ENCODE measurements at regions not wholly inside any gene's neighbourhood (a gene's known extent, or its start where the extent isn't known, plus 50 kb on each side); places are given as distances from the start of the nearest gene placed in this dataset.

DNA sequence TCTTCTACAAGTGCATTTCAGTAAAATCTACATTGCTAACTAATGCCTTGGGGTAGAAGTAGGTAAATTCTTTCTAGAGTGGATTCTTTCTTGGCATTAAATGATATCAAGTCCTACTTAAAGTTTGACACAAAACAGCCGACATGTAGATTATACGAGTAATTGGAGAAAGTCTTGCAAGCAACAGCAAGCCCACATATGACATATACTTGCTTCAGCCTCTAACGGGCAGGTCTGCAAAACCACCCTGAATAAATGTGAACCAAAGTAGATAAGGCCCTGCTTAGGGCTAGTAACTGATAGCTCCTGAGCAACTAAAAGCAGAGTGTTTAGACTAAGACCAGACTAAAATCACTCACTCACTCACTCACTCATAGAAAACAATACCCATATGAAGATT, 203.2 kb downstream of the LTN1 start:
- no peak for DNase-seq

DNA sequence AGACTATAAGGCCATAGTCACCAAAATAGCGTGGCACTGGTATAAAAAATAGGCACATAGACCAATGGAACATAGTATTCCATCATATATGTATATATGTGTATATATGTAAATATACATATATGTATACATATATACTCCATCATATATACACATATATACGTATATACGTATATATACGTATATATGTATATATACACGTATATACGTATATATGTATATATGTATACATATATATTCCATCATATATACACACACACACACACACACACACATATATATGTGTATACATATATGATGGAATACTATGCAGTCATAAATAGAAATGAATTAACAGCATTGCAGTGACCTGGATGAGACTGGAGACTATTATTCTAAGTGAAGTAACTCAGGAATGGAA, 204.6 kb downstream of the LTN1 start:
- DNase-seq = no peak

DNA sequence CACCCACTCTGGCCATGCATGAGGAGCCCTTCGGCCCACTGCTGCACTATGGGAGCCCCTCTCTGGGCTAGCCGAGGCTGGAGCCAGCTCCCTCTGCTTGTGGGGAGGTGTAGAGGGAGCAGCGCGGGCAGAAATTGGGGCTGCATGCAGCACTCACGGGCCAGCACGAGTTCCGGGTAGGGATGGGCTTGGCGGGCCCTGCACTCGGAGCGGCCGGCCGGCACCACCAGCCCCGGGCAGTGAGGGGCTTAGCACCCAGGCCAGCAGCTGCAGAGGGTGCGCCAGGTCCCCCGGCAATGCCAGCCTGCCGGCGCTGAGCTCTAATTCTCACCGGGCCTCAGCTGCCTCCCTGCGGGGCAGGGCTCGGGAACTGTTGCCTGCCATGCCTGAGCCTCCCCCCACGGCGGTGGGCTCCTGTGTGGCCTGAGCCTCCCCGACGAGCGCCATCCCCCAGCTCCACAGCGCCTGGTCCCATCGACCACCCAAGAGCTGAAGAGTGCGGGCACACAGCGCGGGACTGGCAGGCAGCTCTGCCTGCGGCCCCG, 209.0 kb downstream of the LTN1 start:
- DNase-seq = no peak

DNA sequence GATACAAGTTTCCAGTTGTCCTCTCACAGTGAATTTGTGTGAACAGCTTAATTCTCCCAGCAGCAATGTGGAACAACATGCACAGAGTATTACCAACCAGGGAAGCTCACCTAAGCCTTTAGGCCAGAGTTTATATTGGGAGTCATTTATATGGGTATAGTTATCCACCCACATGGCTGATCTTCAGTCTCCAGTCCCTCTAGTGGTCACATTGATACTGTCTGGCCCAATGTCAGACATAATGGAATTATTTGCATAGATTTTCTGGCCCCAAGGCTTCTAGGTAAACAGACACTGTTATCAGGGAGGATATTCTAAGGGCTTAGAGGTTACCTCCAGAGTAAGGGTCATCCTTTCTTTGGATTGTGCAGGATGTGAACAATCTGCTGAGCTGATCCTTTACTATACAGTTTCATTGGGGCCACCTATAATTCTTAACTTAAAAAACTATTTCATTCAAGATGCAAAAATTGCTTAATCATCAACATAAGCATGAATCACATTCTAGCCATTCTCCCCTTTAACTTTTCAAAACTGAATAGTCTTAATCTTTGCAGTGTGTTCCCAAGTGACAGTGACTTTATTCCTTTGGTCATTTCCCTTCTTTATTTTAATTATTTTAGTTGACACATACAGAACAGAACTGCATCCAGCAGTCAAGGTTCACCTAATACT, 210.9 kb downstream of the LTN1 start:
- DNase-seq = no peak

DNA sequence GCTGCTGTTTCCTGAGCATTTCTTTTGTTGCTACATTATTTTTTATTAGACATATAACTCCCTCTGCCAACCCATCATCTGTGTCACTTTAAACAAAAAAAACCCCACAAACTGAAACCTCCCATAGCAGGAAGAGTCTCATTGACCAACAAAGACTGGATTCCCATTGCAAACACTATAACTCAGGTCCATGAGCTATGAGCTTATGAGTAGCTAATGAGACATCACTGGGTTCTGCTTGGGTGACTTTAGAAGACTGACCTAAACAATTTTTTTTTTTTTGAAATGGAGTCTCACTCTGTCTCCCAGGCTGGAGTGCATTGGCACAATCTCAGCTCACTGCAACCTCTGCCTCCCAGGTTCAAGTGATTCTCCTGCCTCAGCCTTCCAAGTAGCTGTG, 212.8 kb downstream of the LTN1 start:
- DNase-seq = no peak

DNA sequence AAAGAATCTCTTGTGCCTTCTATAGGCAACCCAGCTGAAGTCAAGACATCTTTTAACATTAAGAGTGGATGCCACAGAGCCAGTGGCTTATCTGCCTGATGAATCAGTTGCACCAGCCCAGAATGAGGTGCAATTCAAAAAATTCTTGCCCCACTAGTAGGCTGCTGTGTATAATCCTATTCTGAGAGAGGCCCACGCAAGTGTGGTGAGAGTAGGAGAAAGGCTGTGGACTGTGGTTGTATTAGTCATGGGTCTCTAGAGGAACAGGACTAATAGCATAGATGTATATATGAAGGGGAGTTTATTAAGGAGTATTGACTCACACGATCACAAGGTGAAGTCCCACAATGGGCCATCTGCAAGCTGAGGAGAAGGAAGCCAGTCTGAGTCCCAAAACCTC, 216.4 kb downstream of the LTN1 start:
- peak in 1 of 3 donors; percentile 67 for DNase-seq

DNA sequence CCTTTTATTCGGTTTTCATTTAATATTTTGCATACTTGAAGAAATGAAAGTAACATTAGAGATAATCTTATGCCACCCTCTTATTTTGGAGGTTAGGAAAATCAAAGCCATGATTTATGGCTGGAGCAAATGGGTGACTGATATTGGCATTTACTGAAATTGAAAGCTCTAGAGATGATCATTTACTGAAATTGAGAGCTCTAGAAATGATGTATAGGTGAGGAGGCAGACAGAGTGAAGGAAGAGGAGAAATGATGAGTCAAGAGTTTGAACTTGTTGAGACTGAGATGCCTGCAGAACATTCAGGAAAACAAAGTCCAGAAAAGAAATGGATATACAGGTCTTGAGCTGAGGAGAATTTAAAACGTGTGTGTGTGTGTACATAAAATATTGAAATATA, 217.6 kb downstream of the LTN1 start:
- no peak for DNase-seq

DNA sequence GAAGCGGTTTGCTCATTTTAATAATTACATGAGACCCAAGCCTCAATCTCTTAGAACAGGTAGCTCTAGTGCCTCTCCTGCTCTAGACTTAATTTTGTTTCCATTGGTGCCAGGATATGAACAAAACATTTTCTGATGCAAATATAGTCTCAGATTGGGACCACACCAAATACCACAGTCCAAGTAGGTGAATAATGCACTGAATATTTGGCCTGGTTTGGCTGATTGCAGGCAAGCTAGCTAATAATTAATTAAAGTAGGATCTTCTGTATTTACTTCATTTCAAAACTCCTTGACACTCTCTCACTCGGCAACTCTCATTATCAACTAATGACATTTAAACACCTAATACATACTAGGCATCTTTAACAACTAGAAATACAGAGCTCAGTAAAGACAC, 219.6 kb downstream of the LTN1 start:
- no peak for DNase-seq

DNA sequence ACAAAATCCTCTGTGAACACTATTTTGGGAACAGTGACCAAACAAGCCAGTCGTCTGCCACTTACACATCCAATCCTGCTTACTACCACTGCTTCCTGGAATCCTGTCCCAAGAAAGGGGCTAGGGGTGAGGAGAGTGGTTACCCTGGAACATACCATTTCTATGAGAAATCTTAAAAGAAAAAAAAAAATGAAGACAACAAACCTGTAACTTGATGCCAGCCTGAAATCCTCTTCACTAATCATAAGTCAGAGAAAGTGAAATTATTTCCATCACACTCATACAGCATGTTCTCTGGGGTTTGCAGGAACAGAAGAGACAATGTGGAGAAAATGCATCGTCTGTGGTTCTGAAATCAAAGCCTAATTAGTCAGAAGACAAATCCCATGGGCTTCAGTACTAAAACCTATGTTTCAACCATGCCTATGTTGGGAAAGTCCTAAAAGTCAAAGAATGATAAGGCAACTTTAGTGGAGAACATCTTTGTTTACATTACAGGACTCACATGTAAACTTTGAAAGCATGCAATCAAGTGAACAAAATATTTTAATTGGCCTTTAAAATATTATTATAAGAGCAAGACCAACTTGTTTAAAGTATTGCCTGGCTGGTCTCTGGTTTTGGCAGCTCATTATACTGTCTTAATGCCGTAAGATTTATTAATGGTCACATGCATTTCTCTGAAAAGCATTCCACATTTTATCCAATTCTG, 220.7 kb downstream of the LTN1 start:
- DNase-seq = peak in 1 of 3 donors; percentile 69

DNA sequence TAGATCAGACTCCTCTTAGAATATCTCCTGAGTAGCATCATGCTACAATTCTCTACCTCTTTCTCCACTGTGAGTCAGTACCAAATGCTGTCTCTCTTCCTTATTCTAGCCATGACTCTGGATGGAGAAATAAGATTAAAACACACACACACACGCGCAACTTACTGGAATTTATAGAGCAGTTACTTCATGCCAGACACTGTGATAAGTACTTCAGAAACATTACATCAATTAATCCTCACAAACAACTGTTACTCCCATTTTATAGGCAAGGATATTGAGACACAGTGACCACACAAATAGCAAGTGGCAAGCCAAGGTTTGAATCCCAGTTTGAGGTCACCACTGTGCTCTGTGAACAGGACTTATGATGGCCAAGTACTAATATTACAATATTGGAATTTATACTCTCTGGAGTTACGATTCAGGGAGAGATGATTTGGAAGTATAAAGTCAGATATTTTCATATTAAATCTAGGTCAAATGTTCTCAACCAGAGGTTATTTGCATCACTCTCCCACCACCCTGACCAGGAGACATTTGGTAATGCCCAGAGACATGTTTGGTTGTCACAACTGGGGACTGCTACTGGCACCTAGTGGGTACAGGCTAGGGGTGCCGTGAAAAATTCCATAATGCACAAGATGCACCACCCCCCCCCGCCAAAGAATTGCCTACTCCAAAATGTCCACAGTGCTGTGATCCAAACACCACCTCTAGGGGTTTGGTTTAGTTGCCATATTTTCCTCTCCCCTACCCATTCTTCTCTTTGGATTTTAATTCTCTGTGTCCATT, 221.6 kb downstream of the LTN1 start:
- DNase-seq = no peak

DNA sequence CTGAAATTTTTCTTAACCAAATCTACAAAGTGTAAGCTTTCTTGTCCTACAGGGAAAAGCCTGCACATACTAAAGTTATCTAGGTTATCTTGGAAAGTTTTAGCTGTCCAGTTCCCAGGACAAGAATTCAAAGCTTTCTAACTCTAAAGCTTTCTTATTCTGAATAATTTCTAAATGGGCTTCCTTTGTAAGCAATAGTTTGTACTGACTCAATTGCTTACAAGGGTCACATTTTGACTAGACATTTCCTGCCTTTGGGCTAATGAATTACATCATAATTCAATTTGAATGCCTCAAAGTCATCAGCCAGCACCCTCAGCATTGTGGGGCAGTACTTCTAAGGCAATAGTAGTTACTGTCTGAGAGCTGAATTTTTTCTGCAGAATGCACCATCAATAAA, 223.0 kb downstream of the LTN1 start:
- DNase-seq = no peak

DNA sequence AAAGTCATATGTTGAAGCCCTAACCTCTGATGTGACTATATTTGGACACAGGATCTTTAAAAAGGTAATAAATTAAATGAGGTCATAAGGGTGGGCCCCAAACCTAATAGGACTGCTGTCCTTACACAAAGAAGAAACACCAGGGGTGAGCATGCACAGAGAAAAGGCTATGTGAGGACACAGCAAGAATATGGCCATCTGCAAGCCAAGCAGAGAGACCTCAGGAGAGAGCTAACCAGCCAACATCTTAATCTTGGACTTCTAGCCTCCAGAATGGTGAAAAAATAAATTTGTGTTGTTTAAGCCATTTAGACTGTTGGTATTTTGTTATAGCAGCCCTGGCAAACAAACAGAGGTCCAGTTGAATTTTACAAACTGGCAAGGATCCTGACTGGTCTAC, 223.9 kb downstream of the LTN1 start:
- no peak for DNase-seq

DNA sequence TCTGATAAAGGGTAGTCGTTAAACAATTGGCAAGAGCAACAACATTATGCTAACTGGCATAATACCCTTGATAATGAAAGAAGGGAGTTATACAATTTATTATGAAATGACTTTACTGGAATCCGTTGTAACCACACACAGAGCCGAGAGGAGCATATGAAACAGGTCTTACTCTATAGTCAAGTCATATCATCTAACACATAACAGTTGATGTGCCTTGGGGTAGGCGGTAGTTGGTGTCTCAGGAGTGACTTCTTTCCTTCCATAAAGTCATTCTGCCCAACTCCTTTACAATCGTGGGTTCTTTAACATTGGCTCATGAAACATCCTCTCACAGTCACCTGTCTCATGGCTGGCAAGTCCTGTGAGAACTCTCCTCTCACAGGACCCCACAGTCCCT, 225.2 kb downstream of the LTN1 start:
- DNase-seq = no peak

DNA sequence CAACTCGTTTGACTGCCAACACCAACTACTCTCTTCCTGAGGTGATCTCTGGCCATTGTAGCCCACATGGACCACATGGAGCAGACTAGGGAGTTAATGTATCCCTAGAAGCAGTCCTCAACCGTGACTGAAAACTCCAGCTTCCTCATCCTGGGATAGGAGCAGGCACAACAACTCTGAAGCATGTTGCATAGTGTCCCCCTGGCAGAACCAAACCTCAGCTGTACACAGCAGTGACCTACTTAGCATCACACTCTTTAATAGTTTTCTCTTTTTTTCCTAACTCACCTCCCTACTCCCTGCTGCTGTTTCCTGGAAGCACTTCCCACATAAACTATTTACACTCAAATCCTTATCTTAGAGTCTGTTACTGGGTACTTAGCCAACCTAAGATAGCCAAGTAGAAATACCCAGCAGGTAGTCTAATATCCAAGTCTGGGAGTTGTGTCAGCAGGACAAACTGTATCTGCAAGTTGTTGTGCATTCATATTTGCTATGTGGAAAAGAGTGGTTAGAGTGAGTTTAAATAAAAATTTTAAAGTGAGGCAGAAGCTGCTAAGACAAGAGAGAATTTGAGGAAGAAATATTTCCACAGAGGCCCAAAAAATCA, 228.8 kb downstream of the LTN1 start:
- DNase-seq = no peak

DNA sequence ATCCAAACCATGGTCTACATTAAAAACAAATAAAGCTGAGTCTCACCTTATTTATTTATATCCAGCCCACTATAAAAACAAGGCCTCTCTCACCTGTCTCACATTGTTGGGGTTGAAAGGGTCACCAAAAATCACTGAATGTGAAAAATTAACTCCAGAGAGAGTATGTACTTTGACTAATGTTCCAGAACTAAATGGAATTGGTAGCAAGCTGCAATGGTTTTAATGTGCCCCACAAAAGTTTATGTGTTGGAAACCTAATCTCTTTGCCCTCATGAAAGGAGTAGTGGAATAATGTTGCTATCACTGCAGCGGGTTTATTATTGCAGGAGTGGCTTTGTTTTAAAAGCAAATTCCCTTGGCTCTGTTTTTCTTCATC, 230.3 kb downstream of the LTN1 start:
- no peak for DNase-seq

DNA sequence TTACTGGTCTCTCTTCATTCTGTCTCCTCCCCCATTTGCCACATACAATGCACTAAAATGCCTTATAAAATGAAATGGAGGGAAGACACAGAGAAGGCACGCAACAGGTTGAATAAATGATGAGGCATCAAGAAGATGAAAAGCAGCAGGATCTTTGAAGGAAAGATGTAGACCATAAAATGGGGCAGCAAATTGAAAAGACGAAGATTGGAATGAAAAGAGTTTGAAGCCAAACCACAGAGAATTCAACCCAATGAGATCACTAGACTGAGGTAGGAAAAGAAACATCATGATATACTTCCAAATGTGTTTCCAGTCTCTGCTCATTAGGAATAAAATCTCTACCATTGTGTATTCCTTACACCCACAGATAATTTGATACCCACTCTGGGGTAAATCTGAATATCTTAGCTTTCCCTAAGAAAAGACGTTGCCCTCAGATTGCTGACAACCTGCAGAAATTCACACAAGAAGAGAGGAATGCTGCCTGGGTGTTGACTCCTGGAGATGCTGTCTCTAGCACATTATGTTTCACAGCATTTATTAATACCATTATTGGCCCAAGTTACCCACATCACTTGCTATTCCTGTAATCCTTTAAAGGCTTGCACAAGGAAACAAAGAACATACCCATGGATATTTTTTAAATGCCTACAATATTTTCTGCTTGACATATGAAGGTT, 230.9 kb downstream of the LTN1 start:
- peak in 1 of 3 donors; percentile 41 for DNase-seq

DNA sequence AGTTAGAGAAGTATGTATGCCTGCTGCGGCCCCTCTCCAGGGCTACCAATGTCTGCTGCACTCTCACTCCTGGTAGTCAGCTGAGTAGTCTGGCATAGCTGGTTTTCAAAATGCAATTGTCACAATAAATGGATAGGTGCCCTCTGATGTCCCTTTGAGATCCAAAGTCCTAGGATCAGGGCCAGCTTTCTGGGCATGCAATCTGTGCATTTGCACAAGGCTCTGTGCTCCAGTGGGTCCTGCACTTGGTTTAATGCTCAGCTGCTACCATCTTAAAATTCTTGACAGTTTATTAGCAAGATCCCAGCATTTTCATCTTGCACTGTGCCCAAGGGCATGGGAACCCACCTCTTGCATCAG, 233.8 kb downstream of the LTN1 start:
- DNase-seq = no peak

DNA sequence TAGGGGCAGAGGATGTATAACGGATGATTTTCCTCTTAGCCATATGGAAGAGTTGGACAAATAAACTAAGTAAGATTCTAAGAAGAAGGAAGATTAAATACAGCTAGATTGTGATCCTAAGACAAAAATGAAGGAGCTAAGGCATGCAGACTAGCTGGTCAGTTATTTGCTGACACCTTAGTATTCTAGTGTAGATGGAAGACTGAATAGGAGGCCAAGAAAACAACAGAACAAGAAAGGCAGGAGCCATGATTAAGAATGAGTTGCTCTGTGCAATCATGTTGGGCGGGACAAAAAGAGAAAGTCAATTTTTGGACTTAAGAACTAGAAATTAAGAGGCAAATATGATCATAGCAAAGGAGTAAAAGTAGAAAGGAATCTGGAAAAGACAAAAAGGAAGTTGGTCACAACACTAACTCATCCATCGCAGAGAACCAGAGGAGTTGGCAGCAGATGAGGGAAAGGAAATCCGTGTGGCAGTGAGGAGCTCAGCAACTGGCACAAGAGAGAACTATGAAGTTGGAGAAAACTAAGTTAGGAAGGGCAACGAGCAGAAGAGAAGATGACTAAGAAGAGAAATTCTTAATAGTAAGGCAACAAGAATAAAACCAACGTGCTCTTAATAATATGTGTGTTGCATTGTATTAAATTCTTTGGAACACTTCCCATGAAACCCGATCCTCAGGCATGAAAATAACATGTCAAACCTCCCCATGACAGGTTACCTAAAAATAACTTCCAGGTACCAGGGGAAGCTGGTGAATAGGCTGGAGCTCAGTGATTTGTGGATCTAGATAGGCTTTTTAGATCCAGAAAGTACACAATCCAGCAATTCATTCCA, 234.4 kb downstream of the LTN1 start:
- DNase-seq = no peak

DNA sequence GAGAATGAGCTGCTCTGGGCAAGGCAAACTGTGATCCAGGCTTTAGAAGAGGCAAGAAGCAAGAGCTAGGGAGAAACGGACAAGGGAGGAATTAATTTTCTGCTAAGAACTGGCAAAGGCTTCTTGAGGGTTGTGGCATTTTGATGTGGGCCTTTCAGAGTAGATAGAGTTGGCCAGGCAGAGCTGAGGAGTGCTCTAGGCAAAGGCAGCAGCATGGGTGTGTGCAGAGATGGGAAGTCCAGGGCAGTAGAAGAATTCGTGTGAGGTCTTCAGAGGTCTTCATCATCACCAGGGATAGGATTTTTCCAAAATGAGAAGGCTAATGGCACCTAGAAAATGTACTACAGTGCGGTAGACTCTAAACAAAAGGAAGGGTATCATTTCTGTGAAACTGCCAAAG, 237.8 kb downstream of the LTN1 start:
- DNase-seq = no peak

DNA sequence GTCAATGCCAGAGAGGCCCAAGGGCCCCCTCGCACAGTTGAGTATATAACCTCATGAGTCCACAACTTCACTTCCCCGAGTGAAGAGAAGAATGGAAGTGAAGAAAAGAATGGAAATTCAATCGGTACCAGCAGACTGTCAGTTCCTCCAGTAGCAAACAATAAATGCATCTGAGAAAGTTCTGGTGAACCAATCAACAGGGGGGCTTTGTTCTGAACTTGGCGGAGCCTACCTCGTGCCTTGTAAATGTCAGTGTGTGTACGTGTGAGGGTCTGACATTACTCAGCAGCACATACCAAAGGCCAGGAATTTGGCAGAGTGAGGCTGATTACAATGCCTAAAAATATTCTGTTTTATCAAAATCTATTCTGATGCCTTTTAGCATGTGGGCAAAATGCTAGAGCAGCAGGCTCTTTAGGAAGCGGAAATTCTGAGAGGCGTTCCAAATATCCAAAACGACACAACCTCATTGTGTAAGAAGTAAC, 238.5 kb downstream of the LTN1 start:
- DNase-seq = peak in 2 of 3 donors; percentile 31 to 75

DNA sequence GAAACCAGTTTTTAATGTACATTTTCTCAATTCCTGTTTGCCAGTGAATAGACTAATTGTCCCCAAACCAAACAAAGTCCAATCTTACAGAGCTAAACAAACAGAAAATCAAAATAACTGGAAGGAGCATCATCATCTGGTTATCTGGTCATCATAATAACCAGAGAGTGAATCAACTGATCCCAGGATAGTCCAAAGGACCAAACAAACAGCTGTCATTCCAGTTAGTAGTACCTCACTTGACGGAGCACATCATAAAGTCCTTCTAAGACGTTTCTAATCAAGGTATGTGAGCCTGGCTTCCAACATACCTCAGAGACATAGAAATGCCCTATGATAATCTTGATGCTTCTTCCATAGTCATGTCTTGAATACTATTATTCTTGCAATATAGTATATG, 240.5 kb downstream of the LTN1 start:
- DNase-seq = no peak
